Immature natural killer cell (primary cell): ENCODE measurements at regions not wholly inside any gene's neighbourhood (a gene's known extent, or its start where the extent isn't known, plus 50 kb on each side); places are given as distances from the start of the nearest gene placed in this dataset.
A peak's percentile ranks its signal among the peaks of the same experiment; 100 is the strongest.

Source experiments
- DNase-seq, 3 donors: peaks; one replicate each; pipeline ENCODE4 v3.0.0; 2022; ENCODE audit warnings: mixed read lengths in 1 of 3
- H3K27ac Mint-ChIP-seq, 6 donors: one replicate each; pipeline ENCODE4 v1.8.0; 2020; ENCODE audit warnings: mixed read lengths in 6 of 6, mild to moderate bottlenecking in 5 of 6, inconsistent platforms in 4 of 6, moderate library complexity in 3 of 6
- H3K27me3 Mint-ChIP-seq, 3 donors: one replicate each; pipeline ENCODE4 v1.8.0; 2020 to 2021; ENCODE audit warnings: low read depth in 3 of 3, mild to moderate bottlenecking in 3 of 3, mixed read lengths in 3 of 3, moderate library complexity in 3 of 3, inconsistent platforms in 1 of 3
- H3K36me3 Mint-ChIP-seq, 3 donors: one replicate each; pipeline ENCODE4 v1.8.0; 2020; ENCODE audit warnings: mixed read lengths in 3 of 3, inconsistent platforms in 2 of 3, mild to moderate bottlenecking in 2 of 3
- H3K4me1 Mint-ChIP-seq, 2 donors: one replicate each; pipeline ENCODE4 v1.8.0; 2020; ENCODE audit warnings: inconsistent platforms in 2 of 2, mild to moderate bottlenecking in 2 of 2, mixed read lengths in 2 of 2, moderate library complexity in 1 of 2
- H3K4me3 Mint-ChIP-seq, 5 donors: one replicate each; pipeline ENCODE4 v1.8.0; 2020; ENCODE audit warnings: mild to moderate bottlenecking in 5 of 5, mixed read lengths in 5 of 5, inconsistent platforms in 3 of 5, moderate library complexity in 3 of 5
- H3K9me3 Mint-ChIP-seq, 6 donors: one replicate each; pipeline ENCODE4 v1.8.0; 2020; ENCODE audit warnings: mild to moderate bottlenecking in 6 of 6, mixed read lengths in 6 of 6, inconsistent platforms in 4 of 6, moderate library complexity in 3 of 6

GRCh38 chr5:132130918-132131715 lies 57.5 kb downstream of the CSF2 start:
- Mint-ChIP-seq H3K4me1 (peaks cover 7 to 18% of the 10 kb centered on the region in 2 donors), H3K27me3 (peaks cover 0 to 2% (median 0%) of the 10 kb centered on the region in 3 donors), H3K36me3 (peaks cover 0 to 7% (median 3%) of the 10 kb centered on the region in 3 donors), H3K4me3 (no peak overlapping the region), H3K9me3 (peaks cover 0 to 8% (median 2%) of the 10 kb centered on the region in 6 donors), H3K27ac (no peak overlapping the region)
- DNase-seq = no peak

DNA sequence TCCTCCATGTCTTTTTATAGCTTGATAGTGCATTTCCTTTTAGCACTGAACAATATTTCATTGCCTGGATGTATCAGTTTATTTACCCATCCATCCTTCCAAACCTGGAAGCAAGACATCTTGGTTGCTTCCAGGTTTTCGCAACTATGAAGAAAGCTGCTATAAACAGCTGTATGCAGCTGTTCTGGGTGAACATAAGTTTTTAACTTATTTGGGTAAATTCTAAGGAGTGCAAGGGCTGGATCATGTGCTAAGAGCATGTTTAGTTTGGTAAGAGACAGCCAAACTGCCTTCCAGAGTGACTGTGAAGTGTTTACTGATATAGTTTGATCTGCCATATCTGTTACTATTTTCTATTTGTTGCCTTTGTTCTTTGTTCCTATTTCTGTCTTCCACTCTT lies 58.5 kb downstream of the CSF2 start:
- peaks cover 0 to 7% (median 3%) of the 10 kb centered on the region in 3 donors for H3K36me3 Mint-ChIP-seq
- H3K27ac Mint-ChIP-seq = no peak overlapping the region
- peaks cover 3 to 7% of the 10 kb centered on the region in 2 donors for H3K4me1 Mint-ChIP-seq
- no peak overlapping the region for H3K4me3 Mint-ChIP-seq
- DNase-seq = no peak
- H3K9me3 Mint-ChIP-seq = peaks cover 0 to 8% (median 2%) of the 10 kb centered on the region in 6 donors
- H3K27me3 Mint-ChIP-seq = peaks cover 0 to 2% (median 0%) of the 10 kb centered on the region in 3 donors

DNA sequence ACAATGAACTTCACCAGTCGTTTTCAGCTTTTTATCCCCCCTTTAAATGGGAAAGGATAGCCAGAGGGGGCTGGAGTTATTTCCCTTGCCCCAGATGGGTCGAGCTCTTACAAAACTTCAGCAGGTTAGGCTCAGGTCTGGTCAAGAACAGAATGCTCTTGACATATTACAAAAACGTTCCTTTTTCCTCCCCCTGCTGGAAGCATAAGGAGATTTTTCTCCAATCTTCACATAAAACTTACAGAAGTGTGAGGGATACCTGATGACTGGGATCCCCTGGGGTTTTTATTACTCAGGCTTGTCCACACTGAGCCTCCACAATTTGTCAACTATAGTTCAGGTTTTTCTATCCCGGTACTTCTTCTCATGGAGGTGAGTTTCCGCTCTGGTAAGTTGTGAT lies 60.8 kb downstream of the CSF2 start:
- Mint-ChIP-seq H3K27ac (no peak overlapping the region), H3K4me3 (no peak overlapping the region), H3K36me3 (peaks cover 0 to 3% (median 0%) of the 10 kb centered on the region in 3 donors), H3K9me3 (no peaks in the 10 kb centered on the region), H3K27me3 (peaks cover 0 to 2% (median 2%) of the 10 kb centered on the region in 3 donors), H3K4me1 (peaks cover 3 to 5% of the 10 kb centered on the region in 2 donors)
- peak; percentile 25 to 45 (median 27) for DNase-seq

- DNase-seq = no peak
- Mint-ChIP-seq H3K36me3 (peaks cover 0 to 9% (median 0%) of the 10 kb centered on the region in 3 donors), H3K4me1 (peaks cover 0 to 5% of the 10 kb centered on the region in 2 donors), H3K4me3 (no peak overlapping the region), H3K27me3 (peaks cover 0 to 5% (median 0%) of the 10 kb centered on the region in 3 donors), H3K9me3 (no peaks in the 10 kb centered on the region), H3K27ac (no peak overlapping the region)
These were observed 63.3 kb downstream of the CSF2 start for GRCh38 chr5:132136906-132137305.

DNA sequence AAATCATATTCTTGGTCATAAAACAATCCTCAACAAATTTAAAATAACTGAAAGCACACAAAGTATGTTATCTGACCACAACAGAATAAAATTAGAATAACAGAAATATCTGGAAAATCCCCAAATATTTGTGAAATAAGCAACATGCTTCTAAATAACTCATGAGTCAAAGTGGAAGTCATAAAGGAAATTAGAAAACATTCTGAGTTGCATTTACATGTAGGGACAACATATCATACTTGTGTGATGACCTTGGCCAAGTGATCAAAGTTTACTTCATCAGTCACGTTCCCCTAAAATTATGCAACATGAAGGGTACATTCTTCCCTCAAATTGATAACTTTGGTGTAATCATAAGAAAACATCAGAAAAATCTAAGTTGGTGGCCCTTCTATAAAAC lies 64.7 kb downstream of the CSF2 start:
- Mint-ChIP-seq H3K4me3 (no peak overlapping the region), H3K9me3 (peaks cover 3 to 11% (median 7%) of the 10 kb centered on the region in 6 donors), H3K27ac (no peak overlapping the region), H3K4me1 (peaks cover 0 to 5% of the 10 kb centered on the region in 2 donors), H3K36me3 (peaks cover 4 to 12% (median 8%) of the 10 kb centered on the region in 3 donors), H3K27me3 (peaks cover 0 to 8% (median 2%) of the 10 kb centered on the region in 3 donors)
- no peak for DNase-seq
